ENCODE measurements at regions not wholly inside any gene's neighbourhood (a gene's known extent, or its start where the extent isn't known, plus 50 kb on each side); places are given as distances from the start of the nearest gene placed in this dataset.

- peaks cover 10% of the 10 kb centered on the region for H3K4me1 ChIP-seq (ENCODE audit: control insufficient read depth, insufficient read depth, low read length, unreplicated experiment)
- no peaks in the 10 kb centered on the region for H3K36me3 ChIP-seq (ENCODE audit: insufficient read depth, low read length)
- no peaks in the 10 kb centered on the region for H3K79me2 ChIP-seq (ENCODE audit: control insufficient read depth, insufficient read depth, low read length, unreplicated experiment)
- no peak overlapping the region for H3K4me3 ChIP-seq (ENCODE audit: low read depth, low read length)
- H2AFZ ChIP-seq (ENCODE audit: low read length, unreplicated experiment), result no peak overlapping the region
- no peak overlapping the region for H3K27ac ChIP-seq (ENCODE audit: low read depth, low read length)
- peaks cover 40% of the 10 kb centered on the region for H3K27me3 ChIP-seq (ENCODE audit: insufficient read depth, low read length)
Measured at GRCh38 chr11:43545610-43546009, 134.9 kb upstream of the HSD17B12 start.

DNA sequence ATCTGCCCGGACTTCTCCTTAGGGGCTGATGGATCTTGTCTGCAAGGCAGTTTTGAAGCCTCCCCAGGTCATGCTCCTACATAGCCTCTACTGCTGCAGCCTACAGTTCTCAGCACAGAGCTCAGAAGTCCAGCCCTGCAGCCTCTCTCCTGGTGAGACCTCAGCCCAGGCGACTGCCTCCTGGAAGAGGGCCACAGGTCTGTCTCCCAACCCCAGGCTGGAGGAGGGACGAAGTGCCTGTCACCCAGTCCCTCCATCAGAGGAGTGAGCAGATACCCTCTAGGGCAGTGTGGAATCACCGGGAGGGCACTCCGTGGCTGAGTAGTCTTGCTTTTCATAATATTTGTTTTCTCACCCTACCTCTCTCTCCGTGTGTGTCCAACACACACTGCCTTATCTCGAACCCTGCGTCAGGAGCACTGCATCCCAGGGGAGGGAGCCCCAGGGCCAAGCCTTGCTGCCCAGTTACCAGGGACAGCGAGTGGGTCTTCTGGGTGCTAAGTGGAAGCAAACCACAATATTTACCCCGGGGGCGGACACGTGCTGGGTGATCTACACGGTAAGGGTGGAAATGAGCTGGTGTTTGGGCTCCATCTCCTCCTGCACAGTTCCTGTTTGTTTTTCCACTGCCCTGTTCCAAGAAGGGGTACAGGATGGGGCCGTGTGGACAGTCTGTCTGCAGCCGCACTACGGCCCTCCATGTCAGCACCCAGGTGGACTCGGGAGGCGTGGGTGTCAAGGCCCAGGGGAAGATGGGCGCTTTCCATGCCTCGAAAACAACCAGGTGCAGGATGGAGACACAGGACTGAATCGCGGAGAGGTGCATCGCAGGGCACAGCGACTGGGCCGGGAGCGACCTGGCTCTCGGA, 133.7 kb upstream of the HSD17B12 start:
- no peak overlapping the region for H2AFZ ChIP-seq (ENCODE audit: low read length, unreplicated experiment)
- H3K36me3 ChIP-seq (ENCODE audit: insufficient read depth, low read length), result no peaks in the 10 kb centered on the region
- H3K27ac ChIP-seq (ENCODE audit: low read depth, low read length), result no peak overlapping the region
- no peaks in the 10 kb centered on the region for H3K79me2 ChIP-seq (ENCODE audit: control insufficient read depth, insufficient read depth, low read length, unreplicated experiment)
- peak overlapping the region; percentile 67 for H3K4me3 ChIP-seq (ENCODE audit: low read depth, low read length)
- H3K27me3 ChIP-seq (ENCODE audit: insufficient read depth, low read length), result peaks cover 45% of the 10 kb centered on the region
- H3K4me1 ChIP-seq (ENCODE audit: control insufficient read depth, insufficient read depth, low read length, unreplicated experiment), result peaks cover 10% of the 10 kb centered on the region

- H3K79me2 ChIP-seq (ENCODE audit: control insufficient read depth, insufficient read depth, low read length, unreplicated experiment), result no peaks in the 10 kb centered on the region
- H3K4me1 ChIP-seq (ENCODE audit: control insufficient read depth, insufficient read depth, low read length, unreplicated experiment), result peaks cover 10% of the 10 kb centered on the region
- peaks cover 47% of the 10 kb centered on the region for H3K27me3 ChIP-seq (ENCODE audit: insufficient read depth, low read length)
- peak overlapping the region; percentile 67 for H3K4me3 ChIP-seq (ENCODE audit: low read depth, low read length)
- no peak overlapping the region for H3K27ac ChIP-seq (ENCODE audit: low read depth, low read length)
- peak overlapping the region; percentile 6 for H2AFZ ChIP-seq (ENCODE audit: low read length, unreplicated experiment)
- no peaks in the 10 kb centered on the region for H3K36me3 ChIP-seq (ENCODE audit: insufficient read depth, low read length)
Measured at GRCh38 chr11:43547430-43547831, 133.1 kb upstream of the HSD17B12 start.

DNA sequence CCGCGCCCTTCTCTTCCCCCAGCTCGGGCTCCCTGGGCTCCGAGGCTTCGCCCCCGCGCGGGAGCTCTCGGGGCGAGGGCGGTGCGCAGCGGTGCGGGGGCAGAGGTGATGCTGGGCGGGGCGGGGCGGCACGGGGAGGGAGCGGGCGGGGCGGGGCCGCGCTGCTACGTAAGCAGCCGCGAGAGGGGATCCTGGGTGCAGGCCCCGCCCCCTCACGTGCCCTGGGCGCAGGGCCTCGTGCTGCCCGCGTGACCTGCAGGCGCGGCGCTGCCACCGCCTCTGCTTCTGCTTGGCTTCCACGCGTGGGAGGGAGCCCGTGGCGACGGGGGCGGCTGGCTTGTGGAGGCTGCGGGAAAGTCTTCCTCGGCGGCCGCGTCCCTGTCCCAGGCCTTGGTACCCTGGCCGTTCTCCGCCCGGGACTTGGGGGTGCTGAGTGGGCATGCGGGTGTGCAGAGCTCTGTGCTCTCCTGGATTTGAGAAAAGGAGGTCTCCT, 132.6 kb upstream of the HSD17B12 start:
- Histone ChIP-seq H2AFZ (ENCODE audit: low read length, unreplicated experiment) (no peak overlapping the region), H3K4me1 (ENCODE audit: control insufficient read depth, insufficient read depth, low read length, unreplicated experiment) (peaks cover 10% of the 10 kb centered on the region), H3K36me3 (ENCODE audit: insufficient read depth, low read length) (no peaks in the 10 kb centered on the region), H3K4me3 (ENCODE audit: low read depth, low read length) (peak overlapping the region; percentile 67), H3K27me3 (ENCODE audit: insufficient read depth, low read length) (peaks cover 48% of the 10 kb centered on the region), H3K79me2 (ENCODE audit: control insufficient read depth, insufficient read depth, low read length, unreplicated experiment) (no peaks in the 10 kb centered on the region), H3K27ac (ENCODE audit: low read depth, low read length) (no peak overlapping the region; the same call in 1 of the 2 replicates)

DNA sequence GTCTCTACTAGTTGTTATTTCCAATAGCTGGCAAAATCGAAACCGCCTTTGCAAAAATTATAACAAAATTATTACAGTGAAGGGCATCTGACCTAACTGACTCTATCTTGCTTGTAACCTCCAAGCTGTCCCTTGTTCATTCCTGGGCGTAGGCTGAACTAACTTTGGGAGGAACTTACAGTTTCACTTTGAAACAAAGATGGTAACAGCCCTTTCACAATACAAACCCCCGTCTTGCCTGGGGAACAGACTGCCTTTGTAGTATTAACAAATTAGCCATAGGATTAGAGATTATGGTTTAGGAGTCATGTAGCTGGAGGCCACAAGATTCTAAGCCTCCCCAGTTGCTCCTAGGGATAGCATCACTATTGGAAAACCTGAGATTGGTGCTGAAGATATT, 131.6 kb upstream of the HSD17B12 start:
- Histone ChIP-seq H3K27me3 (ENCODE audit: insufficient read depth, low read length) (peaks cover 46% of the 10 kb centered on the region), H3K79me2 (ENCODE audit: control insufficient read depth, insufficient read depth, low read length, unreplicated experiment) (no peaks in the 10 kb centered on the region), H3K4me3 (ENCODE audit: low read depth, low read length) (no peak overlapping the region), H2AFZ (ENCODE audit: low read length, unreplicated experiment) (no peak overlapping the region), H3K36me3 (ENCODE audit: insufficient read depth, low read length) (no peaks in the 10 kb centered on the region), H3K27ac (ENCODE audit: low read depth, low read length) (no peak overlapping the region), H3K4me1 (ENCODE audit: control insufficient read depth, insufficient read depth, low read length, unreplicated experiment) (peaks cover 10% of the 10 kb centered on the region)

- no peak overlapping the region for H3K4me3 ChIP-seq (ENCODE audit: low read depth, low read length)
- no peak overlapping the region for H2AFZ ChIP-seq (ENCODE audit: low read length, unreplicated experiment)
- no peak overlapping the region for H3K27ac ChIP-seq (ENCODE audit: low read depth, low read length)
- H3K36me3 ChIP-seq (ENCODE audit: insufficient read depth, low read length), result no peaks in the 10 kb centered on the region
- H3K79me2 ChIP-seq (ENCODE audit: control insufficient read depth, insufficient read depth, low read length, unreplicated experiment), result no peaks in the 10 kb centered on the region
- peaks cover 10% of the 10 kb centered on the region for H3K4me1 ChIP-seq (ENCODE audit: control insufficient read depth, insufficient read depth, low read length, unreplicated experiment)
- H3K27me3 ChIP-seq (ENCODE audit: insufficient read depth, low read length), result peaks cover 54% of the 10 kb centered on the region
Measured at GRCh38 chr11:43549624-43550023, 130.9 kb upstream of the HSD17B12 start.

DNA sequence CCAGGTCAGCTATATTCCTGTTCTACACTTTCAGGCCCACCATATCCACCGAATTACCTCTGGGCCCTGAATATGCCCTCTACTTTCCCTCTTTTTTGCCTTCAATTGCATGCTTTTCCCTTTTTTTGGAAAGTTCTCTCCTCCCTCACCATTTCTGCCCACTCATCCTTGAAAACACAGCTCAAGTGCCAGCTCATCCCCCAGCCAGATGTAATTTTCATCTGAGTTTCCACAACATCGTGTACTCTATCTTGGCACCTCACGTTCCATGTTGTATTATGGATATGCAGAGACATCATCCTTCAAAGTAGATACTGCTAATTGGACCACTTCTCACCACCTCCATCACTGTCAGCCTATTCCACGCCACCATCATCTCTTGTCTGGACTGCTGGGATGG, 129.8 kb upstream of the HSD17B12 start:
- H3K36me3 ChIP-seq (ENCODE audit: insufficient read depth, low read length), result no peaks in the 10 kb centered on the region
- H3K4me1 ChIP-seq (ENCODE audit: control insufficient read depth, insufficient read depth, low read length, unreplicated experiment), result peaks cover 15% of the 10 kb centered on the region
- H3K4me3 ChIP-seq (ENCODE audit: low read depth, low read length), result no peak overlapping the region
- no peak overlapping the region for H2AFZ ChIP-seq (ENCODE audit: low read length, unreplicated experiment)
- no peaks in the 10 kb centered on the region for H3K79me2 ChIP-seq (ENCODE audit: control insufficient read depth, insufficient read depth, low read length, unreplicated experiment)
- H3K27me3 ChIP-seq (ENCODE audit: insufficient read depth, low read length), result peaks cover 55% of the 10 kb centered on the region
- H3K27ac ChIP-seq (ENCODE audit: low read depth, low read length), result no peak overlapping the region

GRCh38 chr11:43554148-43554473, 126.4 kb upstream of the HSD17B12 start:
- Histone ChIP-seq H3K79me2 (ENCODE audit: control insufficient read depth, insufficient read depth, low read length, unreplicated experiment) (no peaks in the 10 kb centered on the region), H3K4me1 (ENCODE audit: control insufficient read depth, insufficient read depth, low read length, unreplicated experiment) (peaks cover 26% of the 10 kb centered on the region), H3K27ac (ENCODE audit: low read depth, low read length) (no peak overlapping the region), H3K27me3 (ENCODE audit: insufficient read depth, low read length) (peaks cover 65% of the 10 kb centered on the region), H3K36me3 (ENCODE audit: insufficient read depth, low read length) (no peaks in the 10 kb centered on the region), H2AFZ (ENCODE audit: low read length, unreplicated experiment) (no peak overlapping the region), H3K4me3 (ENCODE audit: low read depth, low read length) (no peak overlapping the region)

GRCh38 chr11:43555186-43555585, 125.4 kb upstream of the HSD17B12 start:
- Histone ChIP-seq H3K27ac (ENCODE audit: low read depth, low read length) (no peak overlapping the region), H3K27me3 (ENCODE audit: insufficient read depth, low read length) (peaks cover 76% of the 10 kb centered on the region), H2AFZ (ENCODE audit: low read length, unreplicated experiment) (no peak overlapping the region), H3K4me3 (ENCODE audit: low read depth, low read length) (no peak overlapping the region), H3K36me3 (ENCODE audit: insufficient read depth, low read length) (no peaks in the 10 kb centered on the region), H3K4me1 (ENCODE audit: control insufficient read depth, insufficient read depth, low read length, unreplicated experiment) (peaks cover 26% of the 10 kb centered on the region), H3K79me2 (ENCODE audit: control insufficient read depth, insufficient read depth, low read length, unreplicated experiment) (no peaks in the 10 kb centered on the region)

- H3K36me3 ChIP-seq (ENCODE audit: insufficient read depth, low read length), result no peaks in the 10 kb centered on the region
- H3K4me3 ChIP-seq (ENCODE audit: low read depth, low read length), result peak overlapping the region; percentile 68
- peak overlapping the region; percentile 42 for H2AFZ ChIP-seq (ENCODE audit: low read length, unreplicated experiment)
- H3K4me1 ChIP-seq (ENCODE audit: control insufficient read depth, insufficient read depth, low read length, unreplicated experiment), result peaks cover 26% of the 10 kb centered on the region
- H3K79me2 ChIP-seq (ENCODE audit: control insufficient read depth, insufficient read depth, low read length, unreplicated experiment), result no peaks in the 10 kb centered on the region
- peaks cover 84% of the 10 kb centered on the region for H3K27me3 ChIP-seq (ENCODE audit: insufficient read depth, low read length)
- 0 out of 2 replicates have a peak overlapping the region, but pooled peaks have one; percentile 2 for H3K27ac ChIP-seq (ENCODE audit: low read depth, low read length)
Measured at GRCh38 chr11:43555816-43556611, 124.5 kb upstream of the HSD17B12 start.
